WERI-Rb-1 (cell line): ENCODE measurements at regions not wholly inside any gene's neighbourhood (a gene's known extent, or its start where the extent isn't known, plus 50 kb on each side); places are given as distances from the start of the nearest gene placed in this dataset.

Source experiments
- DNase-seq: peaks from one replicate; pipeline ENCODE4 v3.0.0-alpha.2; 2020
- H3K27ac ChIP-seq: fragments of 250-450 bp; sonication (Bioruptor Pico); 2 replicates; pipeline ENCODE4 v1.5.1; 2020; ENCODE audit warnings: mild to moderate bottlenecking, moderate library complexity
- H3K27me3 ChIP-seq: fragments of 250-450 bp; sonication (Bioruptor Pico); 2 replicates; pipeline ENCODE4 v1.5.1; 2021; ENCODE audit warnings: mild to moderate bottlenecking, low read depth, moderate library complexity; ENCODE audit not compliant: insufficient read depth, severe bottlenecking
- H3K36me3 ChIP-seq: fragments of 250-450 bp; sonication (Bioruptor Pico); 2 replicates; pipeline ENCODE4 v1.5.1; 2020; ENCODE audit warnings: mild to moderate bottlenecking, moderate library complexity
- H3K4me3 ChIP-seq: 2 replicates; pipeline ENCODE4 v1.5.1; 2011; ENCODE audit warnings: low read depth, mild to moderate bottlenecking, control low read depth, low read length
- H3K9me3 ChIP-seq: fragments of 250-450 bp; sonication (Bioruptor Pico); 2 replicates; pipeline ENCODE4 v1.5.1; 2021; ENCODE audit warnings: mild to moderate bottlenecking, moderate library complexity; ENCODE audit not compliant: severe bottlenecking
- CTCF ChIP-seq: IDR thresholded peaks from 2 replicates; pipeline ENCODE4 v1.5.1; 2011; ENCODE audit warnings: low read depth, mild to moderate bottlenecking, control low read depth, inconsistent platforms, low read length

- TF ChIP-seq CTCF = no peak
- peaks cover 9% of the 10 kb centered on the region for H3K27me3 ChIP-seq
- H3K9me3 ChIP-seq = no peaks in the 10 kb centered on the region
- no peak overlapping the region for H3K4me3 ChIP-seq
- DNase-seq = no peak
- H3K36me3 ChIP-seq = no peaks in the 10 kb centered on the region
- no peak overlapping the region for H3K27ac ChIP-seq
These were observed 369.4 kb downstream of the BMP2 start for GRCh38 chr20:7136886-7137285.

GRCh38 chr20:7137395-7138151, 370.1 kb downstream of the BMP2 start:
- no peak for DNase-seq
- Histone ChIP-seq H3K4me3 (no peak overlapping the region), H3K36me3 (no peaks in the 10 kb centered on the region), H3K9me3 (no peaks in the 10 kb centered on the region), H3K27me3 (peaks cover 8% of the 10 kb centered on the region), H3K27ac (no peak overlapping the region)
- no peak for TF ChIP-seq CTCF

GRCh38 chr20:7144464-7144863, 377.0 kb downstream of the BMP2 start:
- no peak for DNase-seq
- Histone ChIP-seq H3K27ac (no peak overlapping the region), H3K27me3 (peaks cover 4% of the 10 kb centered on the region), H3K9me3 (no peaks in the 10 kb centered on the region), H3K4me3 (no peak overlapping the region), H3K36me3 (no peaks in the 10 kb centered on the region)
- no peak for TF ChIP-seq CTCF

DNA sequence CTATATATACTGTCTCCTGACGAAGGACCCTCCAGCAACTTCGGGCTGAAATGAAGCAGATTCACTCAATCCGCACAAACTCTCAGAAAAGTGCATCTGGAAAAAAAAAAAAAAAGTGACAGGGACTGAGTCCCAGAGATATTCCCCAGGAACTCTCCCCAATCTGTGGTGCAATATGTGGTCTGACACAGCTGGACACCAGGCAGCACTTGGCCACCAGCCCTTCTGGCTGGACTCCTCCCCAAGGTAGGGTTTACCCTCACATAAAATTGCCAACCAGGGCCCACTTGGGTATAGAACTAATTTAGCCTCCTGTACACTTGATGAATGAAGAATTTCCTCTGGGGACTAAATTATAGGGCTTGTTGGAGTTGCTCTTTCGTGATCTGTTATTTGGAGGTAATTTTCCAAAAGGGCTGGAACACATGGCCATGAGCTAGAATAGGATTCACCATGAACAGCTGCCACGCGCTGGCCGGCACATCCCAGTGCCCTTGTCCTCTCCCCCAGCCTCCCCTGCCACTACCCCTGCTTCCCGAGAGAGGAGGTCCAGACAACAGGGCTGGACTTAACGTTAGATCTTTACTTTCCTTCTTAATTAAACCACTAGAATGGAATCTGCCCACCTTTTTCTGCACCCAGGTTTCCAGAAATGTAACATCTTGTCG, 379.2 kb downstream of the BMP2 start:
- H3K36me3 ChIP-seq = no peaks in the 10 kb centered on the region
- H3K27me3 ChIP-seq = peaks cover 4% of the 10 kb centered on the region
- no peak for DNase-seq
- H3K27ac ChIP-seq = no peak overlapping the region
- no peak overlapping the region for H3K4me3 ChIP-seq
- H3K9me3 ChIP-seq = no peaks in the 10 kb centered on the region
- TF ChIP-seq CTCF = no peak

DNA sequence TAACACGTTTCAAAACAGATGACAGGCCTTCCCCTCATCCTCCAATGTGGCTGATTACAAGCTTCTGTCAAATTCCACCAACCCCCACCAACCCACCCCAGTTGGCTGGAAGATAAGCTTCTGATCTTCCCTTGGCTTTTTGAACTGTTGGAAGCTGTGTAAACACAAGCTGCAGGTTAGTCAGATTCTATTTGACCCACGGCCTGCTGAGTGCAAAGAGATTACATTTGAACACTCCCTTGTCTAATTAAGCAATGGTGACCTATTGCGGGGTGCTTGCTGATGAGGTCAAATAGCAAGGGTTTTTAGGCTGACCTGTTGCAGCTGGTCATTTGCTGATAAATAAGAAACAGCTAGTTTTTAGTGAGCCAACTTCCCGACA, 379.7 kb downstream of the BMP2 start:
- DNase-seq = peak; percentile 10
- H3K27ac ChIP-seq = no peak overlapping the region
- H3K4me3 ChIP-seq = no peak overlapping the region
- peaks cover 4% of the 10 kb centered on the region for H3K27me3 ChIP-seq
- no peaks in the 10 kb centered on the region for H3K36me3 ChIP-seq
- no peaks in the 10 kb centered on the region for H3K9me3 ChIP-seq
- TF ChIP-seq CTCF = no peak
